Stomach (tissue), 8 donors: ENCODE measurements at regions not wholly inside any gene's neighbourhood (a gene's known extent, or its start where the extent isn't known, plus 50 kb on each side); places are given as distances from the start of the nearest gene placed in this dataset.

Experiments
- DNase-seq, 2 donors: peaks; one replicate each; pipeline versions ENCODE4 v3.0.0 to v3.0.0-alpha.2; 2013 to 2019
- H3K27ac ChIP-seq, 5 donors: fragments of 200-600 bp in 4 of 5; sonication (generic) in 4 of 5; one replicate each; pipeline ENCODE4 v1.5.1; 2013 to 2019; ENCODE audit warnings: mild to moderate bottlenecking in 1 of 5, moderate library complexity in 1 of 5
- H3K27me3 ChIP-seq, 3 donors: fragments of 200-600 bp; sonication (generic); one replicate each; pipeline ENCODE4 v1.5.1; 2017 to 2019; ENCODE audit warnings: mixed run types in 1 of 3
- H3K36me3 ChIP-seq, 4 donors: fragments of 200-600 bp; sonication (generic); 1 replicate in 3 of 4; 2 replicates in 1 of 4; pipeline ENCODE4 v1.5.1; 2016 to 2019
- H3K4me1 ChIP-seq, 4 donors: fragments of 200-600 bp; sonication (generic); one replicate each; pipeline ENCODE4 v1.5.1; 2016 to 2019
- H3K4me3 ChIP-seq, 4 donors: fragments of 200-600 bp; sonication (generic) in 3 of 4; one replicate each; pipeline ENCODE4 v1.5.1; 2016 to 2019; ENCODE audit warnings: mild to moderate bottlenecking in 1 of 4
- H3K9me3 ChIP-seq, 4 donors: fragments of 200-600 bp; sonication (generic); one replicate each; pipeline ENCODE4 v1.5.1; 2016 to 2019
- EP300 ChIP-seq: sonication (generic); formaldehyde crosslinking; IDR thresholded peaks from one replicate; pipeline ENCODE4 v1.6.1; 2017; ENCODE audit warnings: antibody characterized with exemption
- POLR2A ChIP-seq, 4 donors: fragments of 450-650 bp; IDR thresholded peaks; one replicate each; pipeline ENCODE4 v1.6.1; 2016; ENCODE audit warnings: antibody characterized with exemption in 4 of 4, control low read depth in 2 of 4, mild to moderate bottlenecking in 1 of 4, moderate library complexity in 1 of 4
- POLR2AphosphoS5 ChIP-seq, 3 donors: sonication (generic); formaldehyde crosslinking; IDR thresholded peaks; one replicate each; pipeline ENCODE4 v1.6.1; 2016; ENCODE audit warnings: antibody characterized with exemption in 3 of 3
- WGBS, 5 donors: extraction: QIAGEN DNeasy Blood & Tissue Kit in 3 of 5; methylation state at CpG; one replicate each; pipeline versions ENCODE4 v1.1.5 to v1.1.7; 2013 to 2018; 5-methylcytosine and 5-hydroxymethylcytosine counted together
- intact Hi-C: fragments of 100-400 bp; cut with DNase I; formaldehyde crosslinking; loops from one replicate; pipeline ENCODE4 v1.15.1; 2023; ENCODE audit warnings: low total_unique reads
- TF ChIP-seq, protein P1 (sequence below), 7 experiments: fragments of 450-650 bp in 4 of 7; fragments of 200-600 bp in 3 of 7; sonication (generic) in 3 of 7; IDR thresholded peaks; one replicate each; pipeline ENCODE4 v1.5.1; 2016 to 2019; ENCODE audit warnings: antibody characterized with exemption in 7 of 7, control low read depth in 2 of 7, mild to moderate bottlenecking in 1 of 7
- donor health status: healthy with polysubstance abuse.
- donor health status: Bipolar disorder and iron deficiency.
- donor health status: healthy.

DNA sequence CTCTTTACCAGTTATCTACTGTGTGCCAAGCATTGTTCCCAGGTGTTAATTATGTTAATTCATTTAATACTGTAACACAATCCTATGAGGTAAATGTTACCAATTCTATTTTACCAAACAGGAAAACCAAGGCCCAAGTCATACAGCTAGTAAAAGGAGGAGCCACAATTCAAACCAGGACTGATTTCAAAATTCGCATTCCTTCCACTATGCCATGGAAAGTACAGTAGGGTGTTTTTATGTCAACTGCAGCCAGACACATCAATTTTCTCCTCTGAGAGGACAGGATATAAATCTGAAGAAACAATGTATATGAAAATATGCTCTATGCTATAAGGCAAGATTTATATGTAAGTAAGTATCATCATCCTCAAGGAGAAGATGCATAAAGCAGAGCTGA is 104.3 kb downstream of the RPL27A start:
- Histone ChIP-seq H3K9me3 (no peaks in the 10 kb centered on the region), H3K27ac (peak overlapping the region in 4 of 5 donors; percentile 45 to 57 (median 52)), H3K4me1 (peaks cover 34 to 89% (median 65%) of the 10 kb centered on the region in 4 donors), H3K27me3 (no peaks in the 10 kb centered on the region), H3K36me3 (no peaks in the 10 kb centered on the region), H3K4me3 (no peak overlapping the region)
- DNase-seq: no peak
- WGBS, 5 donors: 68 to 91% (median 86%) methylated on average over 1 of the region's 1 CpG
- intact Hi-C loops: no loop called here
- no peak for TF ChIP-seq EP300
- TF ChIP-seq POLR2A (IDR thresholded peaks at IDR 0.05): no peak
- no peak for TF ChIP-seq POLR2AphosphoS5 (IDR thresholded peaks at IDR 0.05)
- TF ChIP-seq, protein P1, sequence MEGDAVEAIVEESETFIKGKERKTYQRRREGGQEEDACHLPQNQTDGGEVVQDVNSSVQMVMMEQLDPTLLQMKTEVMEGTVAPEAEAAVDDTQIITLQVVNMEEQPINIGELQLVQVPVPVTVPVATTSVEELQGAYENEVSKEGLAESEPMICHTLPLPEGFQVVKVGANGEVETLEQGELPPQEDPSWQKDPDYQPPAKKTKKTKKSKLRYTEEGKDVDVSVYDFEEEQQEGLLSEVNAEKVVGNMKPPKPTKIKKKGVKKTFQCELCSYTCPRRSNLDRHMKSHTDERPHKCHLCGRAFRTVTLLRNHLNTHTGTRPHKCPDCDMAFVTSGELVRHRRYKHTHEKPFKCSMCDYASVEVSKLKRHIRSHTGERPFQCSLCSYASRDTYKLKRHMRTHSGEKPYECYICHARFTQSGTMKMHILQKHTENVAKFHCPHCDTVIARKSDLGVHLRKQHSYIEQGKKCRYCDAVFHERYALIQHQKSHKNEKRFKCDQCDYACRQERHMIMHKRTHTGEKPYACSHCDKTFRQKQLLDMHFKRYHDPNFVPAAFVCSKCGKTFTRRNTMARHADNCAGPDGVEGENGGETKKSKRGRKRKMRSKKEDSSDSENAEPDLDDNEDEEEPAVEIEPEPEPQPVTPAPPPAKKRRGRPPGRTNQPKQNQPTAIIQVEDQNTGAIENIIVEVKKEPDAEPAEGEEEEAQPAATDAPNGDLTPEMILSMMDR (IDR thresholded peaks at IDR 0.05): no peak

DNA sequence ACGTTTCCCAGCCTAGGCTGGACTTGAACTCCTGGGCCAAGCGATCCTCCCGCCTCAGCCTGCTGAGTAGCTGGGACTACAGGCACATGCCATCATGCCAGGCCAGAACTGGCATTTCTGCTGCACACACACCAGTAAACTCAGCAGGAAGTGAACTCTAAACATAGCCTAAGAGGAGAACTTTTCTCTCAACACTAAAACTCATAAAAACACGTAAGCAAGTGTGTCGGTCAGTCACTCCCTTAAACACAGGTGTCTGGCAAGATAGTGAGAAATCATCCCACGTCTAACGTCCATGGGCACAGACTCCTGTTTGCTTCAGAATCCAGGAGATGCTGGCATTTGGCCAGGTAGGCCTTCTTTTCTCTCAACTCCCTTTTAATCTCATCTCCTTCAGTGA is 104.8 kb downstream of the RPL27A start:
- intact Hi-C loops: no loop called here
- Histone ChIP-seq H3K27me3 (no peaks in the 10 kb centered on the region), H3K27ac (peak overlapping the region in 4 of 5 donors; percentile 45 to 57 (median 52)), H3K4me1 (peaks cover 39 to 89% (median 65%) of the 10 kb centered on the region in 4 donors), H3K9me3 (no peaks in the 10 kb centered on the region), H3K4me3 (no peak overlapping the region), H3K36me3 (no peaks in the 10 kb centered on the region)
- DNase-seq: no peak
- WGBS, 5 donors: 44 to 50% (median 46%) methylated on average over 7 of the region's 7 CpGs
- TF ChIP-seq, protein P1 (IDR thresholded peaks at IDR 0.05): no peak
- TF ChIP-seq POLR2A (IDR thresholded peaks at IDR 0.05) (no peak), EP300 (no peak), POLR2AphosphoS5 (IDR thresholded peaks at IDR 0.05) (no peak)

DNA sequence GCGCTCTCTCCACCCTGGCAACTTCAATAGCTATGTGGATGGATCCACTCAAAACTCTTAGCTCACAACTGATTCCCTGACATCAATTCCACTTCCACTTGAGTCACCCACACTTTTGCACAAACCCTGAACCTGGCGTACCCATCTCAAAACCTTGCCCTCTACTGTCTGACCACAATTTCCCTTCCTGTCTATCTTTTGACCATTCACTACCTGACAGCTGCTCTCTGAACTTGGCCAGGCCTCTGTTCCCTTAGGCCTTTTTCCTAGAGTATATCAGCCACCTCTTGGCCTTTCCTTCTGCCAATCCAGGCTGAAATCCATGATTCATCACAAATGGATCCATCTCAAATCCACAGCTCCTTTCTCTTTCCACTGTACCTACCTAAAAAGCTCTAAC is 106.0 kb downstream of the RPL27A start:
- no peaks in the 10 kb centered on the region for H3K9me3 ChIP-seq
- intact Hi-C loops: no loop called here
- 80 to 92% (median 88%) methylated on average over 2 of the region's 2 CpGs for WGBS, 5 donors
- no peak for TF ChIP-seq POLR2AphosphoS5 (IDR thresholded peaks at IDR 0.05)
- no peak for TF ChIP-seq EP300
- TF ChIP-seq, protein P1 (IDR thresholded peaks at IDR 0.05): no peak
- H3K36me3 ChIP-seq: no peaks in the 10 kb centered on the region
- H3K4me1 ChIP-seq: peaks cover 51 to 96% (median 73%) of the 10 kb centered on the region in 4 donors
- H3K27me3 ChIP-seq: no peaks in the 10 kb centered on the region
- H3K4me3 ChIP-seq: no peak overlapping the region
- no peak for DNase-seq
- H3K27ac ChIP-seq: peak overlapping the region in 4 of 5 donors; percentile 24 to 57 (median 48)

DNA sequence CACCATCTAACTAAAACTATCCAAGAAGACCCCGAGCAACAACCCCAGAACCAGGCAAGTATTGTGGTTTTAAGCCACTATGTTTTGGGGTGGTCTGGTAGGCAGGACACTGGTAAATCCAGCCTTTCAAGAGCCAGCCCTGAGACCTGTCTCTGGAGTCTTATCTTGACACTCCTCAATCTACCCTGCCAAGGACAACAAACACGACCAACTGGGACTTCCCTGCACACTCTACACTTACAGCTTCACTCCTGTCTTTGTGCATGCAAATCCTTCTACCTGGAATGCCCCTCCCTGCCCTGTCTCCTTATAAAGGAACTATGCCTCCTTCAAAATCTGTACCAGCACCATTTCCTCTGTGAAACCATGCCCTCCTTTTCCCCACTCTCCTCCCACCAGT is 107.3 kb downstream of the RPL27A start:
- H3K9me3 ChIP-seq: no peaks in the 10 kb centered on the region
- WGBS, 5 donors: 45 to 60% (median 51%) methylated on average over 2 of the region's 2 CpGs
- no peak for DNase-seq
- H3K27ac ChIP-seq: peak overlapping the region; percentile 5 to 68 (median 57)
- H3K4me3 ChIP-seq: no peak overlapping the region
- TF ChIP-seq, protein P1 (IDR thresholded peaks at IDR 0.05): no peak
- TF ChIP-seq POLR2A (IDR thresholded peaks at IDR 0.05) (no peak), EP300 (no peak), POLR2AphosphoS5 (IDR thresholded peaks at IDR 0.05) (peak in 2 of 3 donors; percentile 15 to 40)
- intact Hi-C loops: no loop called here
- H3K27me3 ChIP-seq: no peaks in the 10 kb centered on the region
- H3K4me1 ChIP-seq: peaks cover 60 to 100% (median 81%) of the 10 kb centered on the region in 4 donors
- no peaks in the 10 kb centered on the region for H3K36me3 ChIP-seq
